GM19351 (cell line): ENCODE measurements at regions not wholly inside any gene's neighbourhood (a gene's known extent, or its start where the extent isn't known, plus 50 kb on each side); places are given as distances from the start of the nearest gene placed in this dataset.
"Not testable (repeated sequence)": the region's sequence is repeated elsewhere in the genome, so short reads cannot be mapped to it uniquely, and the experiment has no call there.

Experiments
- ATAC-seq: cut with Tn5 transposase; IDR thresholded peaks from one replicate; pipeline ENCODE4 v1.9.1; 2021; ENCODE audit warnings: mild to moderate bottlenecking, moderate library complexity; ENCODE audit not compliant: unreplicated experiment

GRCh38 chr5:158521995-158522394 lies 577.7 kb downstream of the EBF1 start:
- no peak for ATAC-seq

- ATAC-seq = no peak
These were observed 580.2 kb downstream of the EBF1 start for GRCh38 chr5:158519433-158520021.

- ATAC-seq = no peak
These were observed 583.2 kb downstream of the EBF1 start for GRCh38 chr5:158516521-158516920.

GRCh38 chr5:158514986-158515359 lies 584.7 kb downstream of the EBF1 start:
- no peak for ATAC-seq

GRCh38 chr5:158514319-158514985 lies 585.3 kb downstream of the EBF1 start:
- no peak for ATAC-seq

GRCh38 chr5:158513490-158514318 lies 586.0 kb downstream of the EBF1 start:
- ATAC-seq = no peak

- peak; percentile 89 for ATAC-seq
These were observed 588.3 kb downstream of the EBF1 start for GRCh38 chr5:158511454-158511853.

- no peak for ATAC-seq
These were observed 589.2 kb downstream of the EBF1 start for GRCh38 chr5:158510479-158510878.

GRCh38 chr5:158506648-158507047 lies 593.1 kb downstream of the EBF1 start:
- no peak for ATAC-seq

- no peak for ATAC-seq
These were observed 597.0 kb downstream of the EBF1 start for GRCh38 chr5:158502686-158503085.

- ATAC-seq = no peak
These were observed 599.8 kb downstream of the EBF1 start for GRCh38 chr5:158499892-158500418.

- ATAC-seq = no peak
These were observed 600.4 kb downstream of the EBF1 start for GRCh38 chr5:158499075-158499891.

- ATAC-seq = no peak
These were observed 603.1 kb downstream of the EBF1 start for GRCh38 chr5:158496624-158497023.

GRCh38 chr5:158494541-158494940 lies 605.2 kb downstream of the EBF1 start:
- ATAC-seq = no peak

- ATAC-seq = not testable (repeated sequence)
These were observed 605.7 kb downstream of the EBF1 start for GRCh38 chr5:158494044-158494443.

- no peak for ATAC-seq
These were observed 606.9 kb downstream of the EBF1 start for GRCh38 chr5:158492841-158493242.

- ATAC-seq = no peak
These were observed 607.6 kb downstream of the EBF1 start for GRCh38 chr5:158492136-158492535.

- no peak for ATAC-seq
These were observed 612.1 kb downstream of the EBF1 start for GRCh38 chr5:158487664-158488063.

GRCh38 chr5:158487156-158487555 lies 612.6 kb downstream of the EBF1 start:
- no peak for ATAC-seq

- ATAC-seq = no peak
These were observed 613.1 kb downstream of the EBF1 start for GRCh38 chr5:158486566-158486965.

GRCh38 chr5:158485604-158486081 lies 614.1 kb downstream of the EBF1 start:
- no peak for ATAC-seq
